ENCODE measurements at regions not wholly inside any gene's neighbourhood (a gene's known extent, or its start where the extent isn't known, plus 50 kb on each side); places are given as distances from the start of the nearest gene placed in this dataset.

DNA sequence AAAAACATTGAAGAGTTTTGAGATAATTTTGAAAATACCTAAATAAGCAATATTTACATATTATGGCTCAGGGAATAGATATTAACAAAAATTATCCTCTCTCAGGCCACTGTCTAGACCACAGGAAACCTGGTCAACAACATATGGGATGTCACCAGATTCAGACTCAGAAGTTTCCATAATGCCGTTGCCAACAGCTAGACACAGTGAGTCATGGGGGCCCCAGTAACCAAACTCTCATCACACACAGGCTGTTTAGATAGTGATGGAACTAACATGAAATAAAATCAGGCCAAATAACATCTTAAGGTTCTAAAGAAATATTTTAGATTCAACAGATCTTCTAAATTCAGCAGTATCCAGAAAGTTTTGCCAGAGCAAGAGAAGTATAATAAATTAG is 681.7 kb upstream of the ADAMTS5 start:
- TF ChIP-seq, protein P1, sequence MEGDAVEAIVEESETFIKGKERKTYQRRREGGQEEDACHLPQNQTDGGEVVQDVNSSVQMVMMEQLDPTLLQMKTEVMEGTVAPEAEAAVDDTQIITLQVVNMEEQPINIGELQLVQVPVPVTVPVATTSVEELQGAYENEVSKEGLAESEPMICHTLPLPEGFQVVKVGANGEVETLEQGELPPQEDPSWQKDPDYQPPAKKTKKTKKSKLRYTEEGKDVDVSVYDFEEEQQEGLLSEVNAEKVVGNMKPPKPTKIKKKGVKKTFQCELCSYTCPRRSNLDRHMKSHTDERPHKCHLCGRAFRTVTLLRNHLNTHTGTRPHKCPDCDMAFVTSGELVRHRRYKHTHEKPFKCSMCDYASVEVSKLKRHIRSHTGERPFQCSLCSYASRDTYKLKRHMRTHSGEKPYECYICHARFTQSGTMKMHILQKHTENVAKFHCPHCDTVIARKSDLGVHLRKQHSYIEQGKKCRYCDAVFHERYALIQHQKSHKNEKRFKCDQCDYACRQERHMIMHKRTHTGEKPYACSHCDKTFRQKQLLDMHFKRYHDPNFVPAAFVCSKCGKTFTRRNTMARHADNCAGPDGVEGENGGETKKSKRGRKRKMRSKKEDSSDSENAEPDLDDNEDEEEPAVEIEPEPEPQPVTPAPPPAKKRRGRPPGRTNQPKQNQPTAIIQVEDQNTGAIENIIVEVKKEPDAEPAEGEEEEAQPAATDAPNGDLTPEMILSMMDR (IDR thresholded peaks at IDR 0.05; ENCODE audit: borderline replicate concordance, extremely low read depth, low read length, poor library complexity, severe bottlenecking), result no peak
- no peak for TF ChIP-seq EZH2 (IDR thresholded peaks at IDR 0.05; ENCODE audit: borderline replicate concordance, low read depth, low read length, severe bottlenecking)
